GM12864 (cell line): ENCODE measurements at regions not wholly inside any gene's neighbourhood (a gene's known extent, or its start where the extent isn't known, plus 50 kb on each side); places are given as distances from the start of the nearest gene placed in this dataset.
A peak's percentile ranks its signal among the peaks of the same experiment; 100 is the strongest.

Experiments used
- DNase-seq: peaks from one replicate; pipeline ENCODE4 v3.0.0-alpha.2; 2011; ENCODE audit warnings: low read depth
- H3K4me3 ChIP-seq: 2 replicates; pipeline ENCODE4 v1.5.1; 2011; ENCODE audit warnings: mild to moderate bottlenecking, low read depth, low read length, control low read depth
- CTCF ChIP-seq: IDR thresholded peaks from 2 replicates; pipeline ENCODE4 v1.5.1; 2011; ENCODE audit warnings: low read depth, mild to moderate bottlenecking, moderate library complexity, low read length, control low read depth, inconsistent platforms; ENCODE audit errors: missing control alignments

GRCh38 chr2:2843969-2844548 lies 513.0 kb upstream of the MYT1L start:
- peak; percentile 43 for TF ChIP-seq CTCF
- DNase-seq: no peak
- H3K4me3 ChIP-seq: no peak overlapping the region

GRCh38 chr2:2842466-2842865 lies 511.4 kb upstream of the MYT1L start:
- no peak for DNase-seq
- TF ChIP-seq CTCF: no peak
- H3K4me3 ChIP-seq: no peak overlapping the region

- no peak overlapping the region for H3K4me3 ChIP-seq
- no peak for DNase-seq
- TF ChIP-seq CTCF: no peak
Measured at GRCh38 chr2:2840681-2841300, 509.7 kb upstream of the MYT1L start.

GRCh38 chr2:2839782-2840531 lies 508.9 kb upstream of the MYT1L start:
- no peak for DNase-seq
- no peak for TF ChIP-seq CTCF

GRCh38 chr2:2839393-2839781 lies 508.3 kb upstream of the MYT1L start:
- H3K4me3 ChIP-seq: no peak overlapping the region
- no peak for TF ChIP-seq CTCF
- DNase-seq: no peak

More at GRCh38 chr2:2839782-2840531, 508.9 kb upstream of the MYT1L start:
- H3K4me3 ChIP-seq: no peak overlapping the region

GRCh38 chr2:2838548-2838845 lies 507.4 kb upstream of the MYT1L start:
- no peak for DNase-seq

More at GRCh38 chr2:2838548-2838845, 507.4 kb upstream of the MYT1L start:
- TF ChIP-seq CTCF: no peak
- no peak overlapping the region for H3K4me3 ChIP-seq
